Thyroid gland (tissue), 4 donors: ENCODE measurements at regions not wholly inside any gene's neighbourhood (a gene's known extent, or its start where the extent isn't known, plus 50 kb on each side); places are given as distances from the start of the nearest gene placed in this dataset.

Experiments used
- CTCF ChIP-seq, 6 experiments: fragments of 200-600 bp in 3 of 6; fragments of 450-650 bp in 3 of 6; sonication (generic) in 3 of 6; IDR thresholded peaks; one replicate each; pipeline ENCODE4 v1.5.1; 2016 to 2019; ENCODE audit warnings: antibody characterized with exemption in 6 of 6, mild to moderate bottlenecking in 2 of 6, inconsistent platforms in 1 of 6, moderate library complexity in 1 of 6
- POLR2A ChIP-seq, 2 donors: fragments of 450-650 bp; IDR thresholded peaks; one replicate each; pipeline ENCODE4 v1.6.1; 2017; ENCODE audit warnings: antibody characterized with exemption in 2 of 2, mild to moderate bottlenecking in 2 of 2, moderate library complexity in 1 of 2

GRCh38 chrX:111020283-111020682 is 75.7 kb upstream of the PAK3 start:
- no peak for TF ChIP-seq CTCF (IDR thresholded peaks at IDR 0.05)
- no peak for TF ChIP-seq POLR2A (IDR thresholded peaks at IDR 0.05)
